IPS DF 6.9 (cell line): ENCODE measurements at regions not wholly inside any gene's neighbourhood (a gene's known extent, or its start where the extent isn't known, plus 50 kb on each side); places are given as distances from the start of the nearest gene placed in this dataset.
"Not testable (repeated sequence)": the region's sequence is repeated elsewhere in the genome, so short reads cannot be mapped to it uniquely, and the experiment has no call there.

Experiments used
- DNase-seq: peaks from one replicate; pipeline ENCODE4 v3.0.0-alpha.2; 2013; ENCODE audit warnings: low read depth, low spot score
- H3K27ac ChIP-seq: one replicate; pipeline ENCODE4 v1.5.1; 2013; ENCODE audit warnings: low read length, control low read depth
- H3K27me3 ChIP-seq: 2 replicates; pipeline ENCODE4 v1.6.1; 2013; ENCODE audit warnings: mild to moderate bottlenecking, low read length; ENCODE audit not compliant: control insufficient read depth, insufficient read depth
- H3K36me3 ChIP-seq: 2 replicates; pipeline ENCODE4 v1.6.1; 2013; ENCODE audit warnings: low read length; ENCODE audit not compliant: control insufficient read depth, insufficient read depth
- H3K4me1 ChIP-seq: 2 replicates; pipeline ENCODE4 v1.6.1; 2013; ENCODE audit warnings: low read length; ENCODE audit not compliant: control insufficient read depth, insufficient read depth
- H3K4me3 ChIP-seq: 2 replicates; pipeline ENCODE4 v1.5.1; 2013; ENCODE audit warnings: mild to moderate bottlenecking, low read length
- H3K9me3 ChIP-seq: 2 replicates; pipeline ENCODE4 v1.6.1; 2013; ENCODE audit warnings: low read length, inconsistent platforms; ENCODE audit not compliant: control insufficient read depth, insufficient read depth
- whole genome bisulfite sequencing: extraction: QIAGEN DNeasy Blood & Tissue Kit; methylation state at CpG from one replicate; pipeline ENCODE4 v1.1.7; 2013; ENCODE audit warnings: mixed read lengths, missing lambda C conversion rate; ENCODE audit not compliant: insufficient read length, insufficient coverage; 5-methylcytosine and 5-hydroxymethylcytosine counted together

DNA sequence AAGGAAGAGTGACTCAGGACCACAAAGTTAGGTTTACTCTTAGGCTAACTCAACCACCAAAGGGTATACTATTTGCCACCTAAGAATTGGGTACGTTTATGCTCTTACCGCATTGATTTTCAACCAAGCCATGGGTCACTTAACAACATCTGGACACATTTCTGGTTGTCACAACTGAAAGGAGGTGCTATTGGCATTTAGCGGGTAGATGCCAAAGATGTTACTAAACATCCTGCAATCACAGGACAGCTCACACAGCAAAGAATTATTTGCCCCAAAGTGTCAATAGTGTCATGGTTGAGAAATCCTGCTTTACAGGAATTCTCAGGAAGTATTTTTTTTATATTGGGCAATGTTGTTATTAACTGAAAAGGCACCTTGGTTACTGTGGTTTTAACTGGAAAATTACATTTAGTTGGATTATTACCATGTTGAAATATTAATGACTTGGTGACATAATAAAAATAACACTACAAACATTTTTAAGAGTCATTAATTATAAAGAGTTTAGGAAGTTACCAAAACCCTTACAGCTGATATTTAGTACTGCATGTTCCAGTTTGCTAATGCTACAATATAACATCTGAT is 185.0 kb upstream of the TMEM196 start:
- Histone ChIP-seq H3K4me1 (no peaks in the 10 kb centered on the region), H3K4me3 (no peak overlapping the region), H3K27me3 (no peaks in the 10 kb centered on the region), H3K36me3 (peaks cover 24% of the 10 kb centered on the region), H3K27ac (no peak overlapping the region), H3K9me3 (peaks cover 4% of the 10 kb centered on the region)
- DNase-seq, result no peak
- WGBS, result no CpG with 5 or more reads among the region's 3 CpGs

DNA sequence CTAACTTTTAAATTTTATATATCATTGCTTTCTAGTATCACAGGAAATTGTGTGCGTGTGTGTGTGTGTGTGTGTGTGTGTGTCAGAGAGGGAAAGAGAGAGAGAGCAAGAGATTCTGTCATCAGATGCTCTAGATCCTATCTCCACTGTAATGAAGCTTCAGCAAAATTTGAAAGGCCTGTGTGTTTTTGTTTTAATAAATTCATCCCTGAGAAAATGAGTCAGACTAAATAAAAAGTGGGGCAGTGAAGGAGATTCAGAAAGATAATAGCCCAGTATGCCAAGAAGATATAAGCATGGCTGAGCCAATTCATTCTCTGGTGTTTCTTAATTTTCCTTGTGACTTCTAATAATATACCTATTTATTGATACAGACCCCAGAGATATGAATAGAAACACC is 184.2 kb upstream of the TMEM196 start:
- H3K4me1 ChIP-seq, result no peaks in the 10 kb centered on the region
- H3K27ac ChIP-seq, result no peak overlapping the region
- H3K27me3 ChIP-seq, result no peaks in the 10 kb centered on the region
- H3K36me3 ChIP-seq, result peaks cover 24% of the 10 kb centered on the region
- no peak overlapping the region for H3K4me3 ChIP-seq
- no peak for DNase-seq
- no CpG with 5 or more reads among the region's 1 CpG for WGBS
- H3K9me3 ChIP-seq, result peaks cover 4% of the 10 kb centered on the region

DNA sequence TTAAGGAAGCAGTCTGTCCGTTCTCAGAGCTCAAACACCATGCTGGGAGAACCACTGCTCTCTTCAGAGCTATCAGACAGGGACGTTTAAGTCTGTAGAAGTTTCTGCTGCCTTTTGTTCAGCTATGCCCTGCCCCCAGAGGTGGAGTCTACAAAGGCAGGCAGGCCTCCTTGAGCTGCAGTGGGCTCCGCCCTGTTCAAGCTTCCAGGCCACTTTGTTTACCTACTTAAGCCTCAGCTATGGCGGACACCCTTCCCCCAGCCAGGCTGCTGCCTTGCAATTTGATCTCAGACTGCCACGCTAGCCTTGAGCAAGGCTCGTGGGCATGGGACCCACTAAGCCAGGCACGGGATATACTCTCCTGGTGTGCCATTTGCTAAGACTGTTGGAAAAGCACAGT is 180.7 kb upstream of the TMEM196 start:
- not testable (repeated sequence) for H3K4me3 ChIP-seq, H3K9me3 ChIP-seq, H3K4me1 ChIP-seq, DNase-seq, H3K27me3 ChIP-seq, H3K27ac ChIP-seq
- WGBS, result no CpG with 5 or more reads among the region's 7 CpGs
- H3K36me3 ChIP-seq, result peaks cover 21% of the 10 kb centered on the region

DNA sequence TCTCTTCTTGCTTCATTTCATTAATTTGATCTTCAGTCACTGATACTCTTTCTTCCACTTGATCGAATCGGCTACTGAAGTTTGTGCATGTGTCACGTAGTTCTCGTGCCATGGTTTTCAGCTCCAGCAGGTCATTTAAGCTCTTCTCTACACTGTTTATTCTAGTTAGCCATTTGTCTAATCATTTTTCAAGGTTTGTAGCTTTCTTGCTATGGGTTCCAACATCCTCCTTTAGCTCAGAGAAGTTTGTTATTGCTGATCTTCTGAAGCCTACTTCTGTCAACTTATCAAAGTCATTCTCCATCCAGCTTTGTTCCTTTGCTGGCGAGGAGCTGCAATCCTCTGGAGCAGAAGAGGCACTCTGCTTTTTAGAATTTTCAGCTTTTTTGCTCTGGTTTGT is 180.0 kb upstream of the TMEM196 start:
- not testable (repeated sequence) for H3K9me3 ChIP-seq, DNase-seq, H3K4me1 ChIP-seq, H3K27me3 ChIP-seq, H3K27ac ChIP-seq, H3K4me3 ChIP-seq
- H3K36me3 ChIP-seq, result peaks cover 21% of the 10 kb centered on the region
- no CpG with 5 or more reads among the region's 5 CpGs for WGBS

DNA sequence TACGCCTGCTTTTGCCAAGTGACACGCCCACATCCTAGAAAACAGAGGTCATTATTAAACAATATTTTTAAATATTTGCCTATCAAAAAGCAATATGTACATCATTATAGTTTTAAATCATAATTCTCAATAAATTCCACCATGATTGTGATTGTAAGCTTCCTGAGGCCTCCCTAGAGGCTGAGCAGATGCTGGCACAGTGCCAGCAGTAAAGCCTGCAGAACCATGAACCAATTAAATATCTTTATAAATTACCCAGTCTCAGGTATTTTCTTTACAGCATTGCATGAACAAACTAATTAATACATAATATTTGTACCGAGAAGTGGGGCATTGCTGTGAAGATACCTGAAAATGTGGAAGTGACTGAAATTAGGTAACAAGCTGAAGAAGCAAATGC is 174.7 kb upstream of the TMEM196 start:
- Histone ChIP-seq H3K27ac (no peak overlapping the region), H3K4me1 (no peaks in the 10 kb centered on the region), H3K36me3 (no peaks in the 10 kb centered on the region), H3K9me3 (no peaks in the 10 kb centered on the region), H3K4me3 (no peak overlapping the region), H3K27me3 (no peaks in the 10 kb centered on the region)
- no peak for DNase-seq
- WGBS, result no CpG with 5 or more reads among the region's 3 CpGs

DNA sequence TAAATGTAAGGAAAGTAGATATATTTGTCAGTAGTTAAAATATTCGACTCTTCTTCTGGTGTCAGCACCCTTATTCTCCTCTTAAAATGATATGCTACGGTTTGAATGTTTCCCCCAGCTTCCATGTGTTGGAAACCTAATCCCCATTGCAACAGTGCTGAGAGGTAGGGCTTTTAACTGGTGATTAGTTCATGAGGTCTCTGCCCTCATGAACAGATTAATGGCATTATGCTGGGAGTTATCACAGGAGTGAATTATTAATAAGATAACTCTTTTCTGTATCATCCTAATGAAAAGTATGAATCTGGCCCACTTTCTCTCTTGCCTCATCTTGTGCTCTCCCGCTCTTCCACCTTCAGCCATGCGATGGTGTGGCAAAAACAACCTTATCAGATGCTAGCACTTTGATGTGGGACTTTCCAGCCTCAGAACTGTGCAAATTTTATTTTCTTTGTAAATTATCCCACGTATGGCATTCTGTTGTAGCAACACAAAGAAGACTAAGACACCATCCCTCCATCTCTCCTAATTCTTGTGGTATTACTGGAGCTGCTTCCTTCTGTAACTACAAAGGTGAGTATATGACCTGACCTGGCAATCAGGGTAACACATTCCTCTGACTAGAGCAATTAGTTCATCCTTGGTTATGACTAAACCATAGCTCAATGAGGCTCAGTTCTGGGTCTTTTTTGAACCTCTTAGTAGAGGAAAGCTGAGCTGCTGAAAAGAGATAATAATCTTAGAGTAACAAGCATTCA is 171.1 kb upstream of the TMEM196 start:
- H3K27me3 ChIP-seq, result no peaks in the 10 kb centered on the region
- no peak overlapping the region for H3K4me3 ChIP-seq
- no peaks in the 10 kb centered on the region for H3K4me1 ChIP-seq
- no peak for DNase-seq
- no CpG with 5 or more reads among the region's 5 CpGs for WGBS
- no peak overlapping the region for H3K27ac ChIP-seq
- H3K9me3 ChIP-seq, result no peaks in the 10 kb centered on the region
- H3K36me3 ChIP-seq, result no peaks in the 10 kb centered on the region

DNA sequence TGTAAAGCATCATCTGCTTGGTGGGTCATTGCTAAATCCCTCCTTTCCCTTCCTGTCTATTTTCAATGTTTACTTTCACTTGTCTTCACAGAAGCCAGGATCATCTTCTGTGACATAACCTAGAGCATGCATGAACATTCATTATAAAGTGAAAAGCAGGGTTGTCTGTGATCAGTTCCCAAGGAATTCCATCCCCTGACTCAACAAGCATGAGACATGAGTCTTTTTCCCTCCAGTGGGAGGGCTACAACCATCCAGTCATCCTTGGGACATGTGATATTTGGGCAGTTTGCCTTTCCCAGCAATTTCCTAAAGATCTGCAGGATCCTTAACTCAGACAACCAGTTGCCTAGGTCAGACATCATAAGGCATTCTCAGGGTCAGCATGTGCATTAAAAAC is 166.3 kb upstream of the TMEM196 start:
- no peaks in the 10 kb centered on the region; the same call in 1 of the 2 replicates for H3K9me3 ChIP-seq
- no peaks in the 10 kb centered on the region for H3K4me1 ChIP-seq
- no peak overlapping the region for H3K27ac ChIP-seq
- H3K36me3 ChIP-seq, result no peaks in the 10 kb centered on the region
- no peak overlapping the region for H3K4me3 ChIP-seq
- no peak for DNase-seq
- H3K27me3 ChIP-seq, result no peaks in the 10 kb centered on the region

DNA sequence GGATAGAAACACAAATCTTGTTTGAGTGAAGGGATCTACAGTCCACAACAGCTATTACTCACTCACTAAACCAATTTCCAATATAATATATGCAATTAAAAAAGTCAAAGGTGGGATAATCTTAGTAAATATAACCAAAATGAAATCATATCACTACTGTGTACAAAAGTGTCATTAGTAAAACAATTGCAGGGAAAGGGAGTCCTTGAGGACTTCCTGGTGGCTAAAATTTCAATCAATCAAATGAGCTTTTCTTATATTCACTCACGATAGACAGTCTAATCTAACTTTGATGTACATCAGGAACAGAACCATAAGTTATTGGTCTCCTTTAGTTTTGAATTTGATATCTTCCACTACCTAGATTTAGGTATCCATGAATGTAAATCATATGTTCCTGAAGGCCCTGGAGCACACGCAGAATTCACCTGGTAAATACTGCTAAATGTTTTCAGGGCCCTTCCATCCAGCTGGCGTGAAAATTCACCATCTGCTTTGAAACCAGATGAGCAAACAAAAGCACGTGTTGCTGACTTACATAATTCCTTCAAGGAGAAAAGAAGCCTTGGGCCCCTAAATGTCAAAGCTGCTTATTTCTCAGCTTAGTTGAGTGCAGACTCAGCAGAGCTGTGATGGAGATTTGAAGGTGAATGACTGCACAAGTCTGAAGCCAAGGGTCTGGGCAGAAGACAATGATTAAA is 159.3 kb upstream of the TMEM196 start:
- WGBS, result no CpG with 5 or more reads among the region's 4 CpGs
- no peak for DNase-seq
- Histone ChIP-seq H3K27ac (no peak overlapping the region), H3K4me3 (no peak overlapping the region), H3K36me3 (no peaks in the 10 kb centered on the region), H3K9me3 (no peaks in the 10 kb centered on the region; the same call in 1 of the 2 replicates), H3K27me3 (no peaks in the 10 kb centered on the region), H3K4me1 (no peaks in the 10 kb centered on the region)

DNA sequence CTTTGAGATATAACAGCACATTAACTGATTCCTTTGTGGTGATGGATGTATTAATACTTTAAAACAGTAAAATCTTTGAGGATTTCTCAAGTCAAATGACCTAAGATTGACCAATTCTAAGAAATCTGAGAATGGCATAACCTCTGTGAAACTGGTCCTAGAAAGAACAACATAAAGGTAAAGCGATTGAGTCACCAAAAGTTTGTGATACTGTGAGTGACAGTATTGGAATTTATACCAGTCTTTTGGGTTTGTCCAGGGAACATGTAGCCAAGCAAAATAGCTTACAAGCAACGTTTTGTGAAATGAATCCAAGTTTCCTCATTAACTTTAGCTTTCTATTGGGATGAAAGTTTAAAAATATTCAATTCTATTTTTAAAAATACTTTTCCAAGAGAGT is 157.4 kb upstream of the TMEM196 start:
- WGBS, result no CpG with 5 or more reads among the region's 2 CpGs
- Histone ChIP-seq H3K36me3 (no peaks in the 10 kb centered on the region), H3K27me3 (no peaks in the 10 kb centered on the region), H3K27ac (no peak overlapping the region), H3K4me3 (no peak overlapping the region), H3K9me3 (no peaks in the 10 kb centered on the region; the same call in 1 of the 2 replicates), H3K4me1 (no peaks in the 10 kb centered on the region)
- DNase-seq, result no peak

DNA sequence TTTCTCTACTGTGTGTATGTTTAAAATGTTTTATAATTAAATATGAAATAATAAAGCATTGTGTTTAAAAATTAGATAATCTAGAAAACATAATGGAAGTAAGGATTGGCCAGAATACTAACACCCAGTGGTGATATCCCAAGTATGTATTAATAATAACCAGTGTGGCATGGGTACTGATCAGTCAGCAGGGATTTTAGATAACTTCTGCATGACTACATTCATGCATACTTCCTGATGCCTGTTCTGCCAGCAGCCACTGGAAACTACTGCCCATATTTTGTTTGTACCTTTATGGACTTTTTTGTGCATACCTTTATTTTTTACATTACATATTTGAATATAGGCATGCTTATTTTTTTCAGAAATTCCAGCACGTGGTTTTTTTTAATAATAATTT is 156.6 kb upstream of the TMEM196 start:
- no peaks in the 10 kb centered on the region for H3K27me3 ChIP-seq
- WGBS, result no CpG with 5 or more reads among the region's 1 CpG
- H3K27ac ChIP-seq, result no peak overlapping the region
- no peaks in the 10 kb centered on the region for H3K4me1 ChIP-seq
- no peaks in the 10 kb centered on the region; the same call in 1 of the 2 replicates for H3K9me3 ChIP-seq
- DNase-seq, result no peak
- H3K36me3 ChIP-seq, result no peaks in the 10 kb centered on the region
- H3K4me3 ChIP-seq, result no peak overlapping the region
